ENCODE measurements at regions not wholly inside any gene's neighbourhood (a gene's known extent, or its start where the extent isn't known, plus 50 kb on each side); places are given as distances from the start of the nearest gene placed in this dataset.
A peak's percentile ranks its signal among the peaks of the same experiment; 100 is the strongest.

- no peaks in the 10 kb centered on the region for H3F3A ChIP-seq (ENCODE audit: insufficient read depth, low read length, poor library complexity, severe bottlenecking)
- H3K9me2 ChIP-seq (ENCODE audit: insufficient read depth, low read length): no peaks in the 10 kb centered on the region
- TF ChIP-seq EP300 (conservative IDR thresholded peaks at IDR 0.05; ENCODE audit: poor library complexity, severe bottlenecking): no peak
- no peak for TF ChIP-seq POLR2AphosphoS5 (IDR thresholded peaks at IDR 0.05)
- peak; percentile 56 for TF ChIP-seq SMC3 (conservative IDR thresholded peaks at IDR 0.05; ENCODE audit: poor library complexity)
- peak; percentile 46 for TF ChIP-seq CTCF (IDR thresholded peaks at IDR 0.05; ENCODE audit: poor library complexity, severe bottlenecking)
- no peak for TF ChIP-seq RAD21 (conservative IDR thresholded peaks at IDR 0.05)
- no peaks in the 10 kb centered on the region for H3K36me3 ChIP-seq (ENCODE audit: insufficient read depth, low read length)
- no peaks in the 10 kb centered on the region for H3K9me3 ChIP-seq (ENCODE audit: low read length)
- H3K4me3 ChIP-seq (ENCODE audit: low read length): no peak overlapping the region
- H3K27ac ChIP-seq (ENCODE audit: low read length): no peak overlapping the region
- H3K27me3 ChIP-seq (ENCODE audit: insufficient read depth, low read depth, low read length): no peaks in the 10 kb centered on the region
- no peaks in the 10 kb centered on the region for H4K20me1 ChIP-seq (ENCODE audit: insufficient read depth)
- no peak overlapping the region for H3K9ac ChIP-seq (ENCODE audit: low read length)
- no peak overlapping the region for H2AFZ ChIP-seq (ENCODE audit: low read depth, low read length)
- no peak overlapping the region for H3K4me2 ChIP-seq (ENCODE audit: low read length)
- no peaks in the 10 kb centered on the region for H3K79me2 ChIP-seq (replicated peaks; ENCODE audit: insufficient read depth, low read length)
Observed at GRCh38 chr7:132709971-132710567, 133.8 kb upstream of the PLXNA4 start.

GRCh38 chr7:132708470-132708869 lies 132.2 kb upstream of the PLXNA4 start:
- Histone ChIP-seq H2AFZ (ENCODE audit: low read depth, low read length) (no peak overlapping the region), H3K36me3 (ENCODE audit: insufficient read depth, low read length) (no peaks in the 10 kb centered on the region), H3K4me3 (ENCODE audit: low read length) (no peak overlapping the region), H3K27ac (ENCODE audit: low read length) (no peak overlapping the region), H3K9me3 (ENCODE audit: low read length) (no peaks in the 10 kb centered on the region), H4K20me1 (ENCODE audit: insufficient read depth) (no peaks in the 10 kb centered on the region), H3K9me2 (ENCODE audit: insufficient read depth, low read length) (no peaks in the 10 kb centered on the region), H3K27me3 (ENCODE audit: insufficient read depth, low read depth, low read length) (no peaks in the 10 kb centered on the region), H3K79me2 (replicated peaks; ENCODE audit: insufficient read depth, low read length) (no peaks in the 10 kb centered on the region), H3K9ac (ENCODE audit: low read length) (no peak overlapping the region), H3K4me2 (ENCODE audit: low read length) (no peak overlapping the region), H3F3A (ENCODE audit: insufficient read depth, low read length, poor library complexity, severe bottlenecking) (no peaks in the 10 kb centered on the region)
- TF ChIP-seq MXI1 (conservative IDR thresholded peaks at IDR 0.05; ENCODE audit: poor library complexity, severe bottlenecking): no peak
- no peak for TF ChIP-seq RAD21 (conservative IDR thresholded peaks at IDR 0.05)
- no peak for TF ChIP-seq EZH2 (IDR thresholded peaks at IDR 0.05; ENCODE audit: borderline replicate concordance, insufficient read depth, low read length, poor library complexity, severe bottlenecking)
- TF ChIP-seq TAF1 (IDR thresholded peaks at IDR 0.05; ENCODE audit: low read depth): no peak
- TF ChIP-seq EP300 (conservative IDR thresholded peaks at IDR 0.05; ENCODE audit: poor library complexity, severe bottlenecking): no peak
- no peak for TF ChIP-seq SMC3 (conservative IDR thresholded peaks at IDR 0.05; ENCODE audit: poor library complexity)
- TF ChIP-seq CTCF (IDR thresholded peaks at IDR 0.05; ENCODE audit: poor library complexity, severe bottlenecking): no peak
- no peak for TF ChIP-seq POLR2AphosphoS5 (IDR thresholded peaks at IDR 0.05)
- no peak for TF ChIP-seq REST (IDR thresholded peaks at IDR 0.05; ENCODE audit: borderline replicate concordance)

All from neural cell (in vitro differentiated cells).